Tibial nerve (tissue), 4 donors: ENCODE measurements at regions not wholly inside any gene's neighbourhood (a gene's known extent, or its start where the extent isn't known, plus 50 kb on each side); places are given as distances from the start of the nearest gene placed in this dataset.
"Not testable (repeated sequence)": the region's sequence is repeated elsewhere in the genome, so short reads cannot be mapped to it uniquely, and the experiment has no call there.

ENCODE experiments used
- DNase-seq, 2 donors: peaks; one replicate each; pipeline ENCODE4 v3.0.0-alpha.2; 2019; ENCODE audit warnings: low spot score in 2 of 2
- H3K27ac ChIP-seq, 4 donors: fragments of 200-600 bp; sonication (generic) in 3 of 4; one replicate each; pipeline ENCODE4 v1.5.1; 2017 to 2019; ENCODE audit warnings: mild to moderate bottlenecking in 1 of 4
- H3K27me3 ChIP-seq, 2 donors: fragments of 200-600 bp; sonication (generic) in 1 of 2; one replicate each; pipeline versions ENCODE4 v1.5.1 to v1.6.0; 2017 to 2019
- H3K36me3 ChIP-seq, 3 donors: fragments of 200-600 bp; sonication (generic); one replicate each; pipeline ENCODE4 v1.5.1; 2018 to 2019
- H3K4me1 ChIP-seq, 4 donors: fragments of 200-600 bp; sonication (generic) in 3 of 4; one replicate each; pipeline ENCODE4 v1.5.1; 2017 to 2019
- H3K4me3 ChIP-seq, 4 donors: fragments of 200-600 bp; sonication (generic) in 3 of 4; one replicate each; pipeline ENCODE4 v1.5.1; 2017 to 2019; ENCODE audit warnings: mild to moderate bottlenecking in 1 of 4, moderate library complexity in 1 of 4
- H3K9me3 ChIP-seq, 4 donors: fragments of 200-600 bp; sonication (generic) in 3 of 4; one replicate each; pipeline ENCODE4 v1.5.1; 2017 to 2019
- EP300 ChIP-seq, 2 donors: sonication (generic); formaldehyde crosslinking; IDR thresholded peaks; one replicate each; pipeline ENCODE4 v1.6.1; 2017; ENCODE audit warnings: antibody characterized with exemption in 2 of 2, mild to moderate bottlenecking in 1 of 2
- POLR2A ChIP-seq, 2 donors: fragments of 450-650 bp; IDR thresholded peaks; one replicate each; pipeline ENCODE4 v1.6.1; 2017; ENCODE audit warnings: antibody characterized with exemption in 2 of 2, mild to moderate bottlenecking in 2 of 2, moderate library complexity in 2 of 2
- WGBS, 2 donors: methylation state at CpG; one replicate each; pipeline ENCODE4 v1.1.5; 2018; 5-methylcytosine and 5-hydroxymethylcytosine counted together
- TF ChIP-seq, protein P1 (sequence below), 5 experiments: fragments of 200-600 bp in 3 of 5; fragments of 450-650 bp in 2 of 5; sonication (generic) in 3 of 5; IDR thresholded peaks; one replicate each; pipeline ENCODE4 v1.5.1; 2016 to 2019; ENCODE audit warnings: antibody characterized with exemption in 5 of 5, mild to moderate bottlenecking in 3 of 5, moderate library complexity in 2 of 5

- Histone ChIP-seq H3K4me1 (no peaks in the 10 kb centered on the region), H3K27me3 (no peaks in the 10 kb centered on the region), H3K27ac (no peak overlapping the region), H3K4me3 (no peak overlapping the region), H3K9me3 (no peaks in the 10 kb centered on the region), H3K36me3 (no peaks in the 10 kb centered on the region)
- DNase-seq, result no peak
- no peak for TF ChIP-seq POLR2A (IDR thresholded peaks at IDR 0.05)
- TF ChIP-seq, protein P1, sequence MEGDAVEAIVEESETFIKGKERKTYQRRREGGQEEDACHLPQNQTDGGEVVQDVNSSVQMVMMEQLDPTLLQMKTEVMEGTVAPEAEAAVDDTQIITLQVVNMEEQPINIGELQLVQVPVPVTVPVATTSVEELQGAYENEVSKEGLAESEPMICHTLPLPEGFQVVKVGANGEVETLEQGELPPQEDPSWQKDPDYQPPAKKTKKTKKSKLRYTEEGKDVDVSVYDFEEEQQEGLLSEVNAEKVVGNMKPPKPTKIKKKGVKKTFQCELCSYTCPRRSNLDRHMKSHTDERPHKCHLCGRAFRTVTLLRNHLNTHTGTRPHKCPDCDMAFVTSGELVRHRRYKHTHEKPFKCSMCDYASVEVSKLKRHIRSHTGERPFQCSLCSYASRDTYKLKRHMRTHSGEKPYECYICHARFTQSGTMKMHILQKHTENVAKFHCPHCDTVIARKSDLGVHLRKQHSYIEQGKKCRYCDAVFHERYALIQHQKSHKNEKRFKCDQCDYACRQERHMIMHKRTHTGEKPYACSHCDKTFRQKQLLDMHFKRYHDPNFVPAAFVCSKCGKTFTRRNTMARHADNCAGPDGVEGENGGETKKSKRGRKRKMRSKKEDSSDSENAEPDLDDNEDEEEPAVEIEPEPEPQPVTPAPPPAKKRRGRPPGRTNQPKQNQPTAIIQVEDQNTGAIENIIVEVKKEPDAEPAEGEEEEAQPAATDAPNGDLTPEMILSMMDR (IDR thresholded peaks at IDR 0.05), result no peak
- no peak for TF ChIP-seq EP300 (IDR thresholded peaks at IDR 0.05)
- 86 to 92% methylated on average over 5 of the region's 5 CpGs for WGBS, 2 donors
Observed at GRCh38 chr6:11943060-11943459, 69.1 kb upstream of the HIVEP1 start.

GRCh38 chr6:11942185-11942864, 69.8 kb upstream of the HIVEP1 start:
- no peaks in the 10 kb centered on the region for H3K4me1 ChIP-seq
- DNase-seq, result no peak
- no peaks in the 10 kb centered on the region for H3K36me3 ChIP-seq
- no peaks in the 10 kb centered on the region for H3K9me3 ChIP-seq
- H3K27me3 ChIP-seq, result no peaks in the 10 kb centered on the region
- WGBS, 2 donors, result 81 to 90% methylated on average over 4 of the region's 4 CpGs
- H3K27ac ChIP-seq, result no peak overlapping the region
- TF ChIP-seq, protein P1 (IDR thresholded peaks at IDR 0.05), result no peak
- TF ChIP-seq EP300 (IDR thresholded peaks at IDR 0.05) (no peak), POLR2A (IDR thresholded peaks at IDR 0.05) (no peak)
- H3K4me3 ChIP-seq, result no peak overlapping the region

- not testable (repeated sequence) for H3K27ac ChIP-seq, DNase-seq, H3K4me3 ChIP-seq, H3K36me3 ChIP-seq, H3K4me1 ChIP-seq, H3K9me3 ChIP-seq, H3K27me3 ChIP-seq
- 89 to 93% methylated on average over 8 of the region's 8 CpGs for WGBS, 2 donors
Observed at GRCh38 chr6:11940532-11941166, 71.5 kb upstream of the HIVEP1 start.

DNA sequence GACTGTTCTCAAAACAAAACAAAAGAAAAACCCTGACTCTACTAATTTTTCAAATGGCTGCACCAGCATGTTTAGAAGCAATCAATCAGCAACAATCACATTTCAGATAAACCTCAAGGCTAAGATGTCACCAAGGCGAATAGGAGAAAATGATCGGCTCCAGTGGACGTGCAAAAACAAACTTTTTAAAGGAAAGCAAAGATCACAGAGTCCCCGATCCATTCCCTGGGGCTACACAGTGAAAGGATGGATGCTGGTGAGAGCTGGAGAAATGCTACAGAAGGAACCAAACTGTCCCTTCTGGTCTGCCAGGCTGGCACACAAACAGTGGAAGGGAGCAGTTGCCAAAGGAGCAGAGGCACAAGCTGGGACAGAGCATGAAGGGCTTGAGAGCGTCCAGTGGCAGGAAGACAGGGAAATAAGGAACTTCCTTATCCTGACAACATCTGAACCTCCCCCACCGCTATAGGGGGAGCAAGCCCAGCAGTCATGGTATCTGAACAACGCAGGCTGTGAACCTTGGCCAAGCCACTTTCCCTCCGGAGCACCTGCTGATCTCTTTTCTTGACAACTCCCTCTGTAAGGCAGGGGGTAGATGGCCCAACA, 73.7 kb upstream of the HIVEP1 start:
- H3K4me3 ChIP-seq, result no peak overlapping the region
- no peak overlapping the region for H3K27ac ChIP-seq
- WGBS, 2 donors, result 28 to 38% methylated on average over 8 of the region's 8 CpGs

DNA sequence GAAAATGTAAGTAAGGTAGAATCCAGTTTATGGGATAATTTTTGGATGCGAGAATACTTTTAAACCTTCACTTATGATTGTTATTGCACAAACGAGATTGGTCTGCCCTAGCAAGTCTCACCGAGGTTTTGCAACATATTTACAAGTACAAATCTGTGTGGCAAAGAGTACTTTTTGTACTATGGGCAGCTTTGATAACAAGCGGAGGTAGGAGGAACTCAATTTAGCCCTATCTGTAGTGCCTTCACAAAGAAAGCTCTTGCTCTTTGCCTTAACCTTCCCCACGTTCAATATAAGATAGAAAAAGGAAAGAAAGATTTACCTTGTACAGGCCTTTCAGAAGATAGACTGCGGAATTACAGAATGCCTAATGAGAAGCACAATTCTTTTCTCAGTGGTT, 77.5 kb upstream of the HIVEP1 start:
- no peak overlapping the region for H3K4me3 ChIP-seq
- DNase-seq, result no peak
- no peaks in the 10 kb centered on the region for H3K27me3 ChIP-seq
- no peaks in the 10 kb centered on the region for H3K9me3 ChIP-seq
- 74 to 88% methylated on average over 6 of the region's 6 CpGs for WGBS, 2 donors
- H3K27ac ChIP-seq, result no peak overlapping the region
- H3K4me1 ChIP-seq, result no peaks in the 10 kb centered on the region
- TF ChIP-seq, protein P1 (IDR thresholded peaks at IDR 0.05), result no peak
- no peak for TF ChIP-seq POLR2A (IDR thresholded peaks at IDR 0.05)
- TF ChIP-seq EP300 (IDR thresholded peaks at IDR 0.05), result no peak
- H3K36me3 ChIP-seq, result no peaks in the 10 kb centered on the region

More for the DNA sequence above, 73.7 kb upstream of the HIVEP1 start:
- H3K27me3 ChIP-seq, result no peaks in the 10 kb centered on the region
- H3K36me3 ChIP-seq, result no peaks in the 10 kb centered on the region
- H3K9me3 ChIP-seq, result no peaks in the 10 kb centered on the region
- H3K4me1 ChIP-seq, result no peaks in the 10 kb centered on the region
- TF ChIP-seq, protein P1 (IDR thresholded peaks at IDR 0.05), result no peak
- no peak for TF ChIP-seq EP300 (IDR thresholded peaks at IDR 0.05)
- no peak for TF ChIP-seq POLR2A (IDR thresholded peaks at IDR 0.05)
- no peak for DNase-seq

DNA sequence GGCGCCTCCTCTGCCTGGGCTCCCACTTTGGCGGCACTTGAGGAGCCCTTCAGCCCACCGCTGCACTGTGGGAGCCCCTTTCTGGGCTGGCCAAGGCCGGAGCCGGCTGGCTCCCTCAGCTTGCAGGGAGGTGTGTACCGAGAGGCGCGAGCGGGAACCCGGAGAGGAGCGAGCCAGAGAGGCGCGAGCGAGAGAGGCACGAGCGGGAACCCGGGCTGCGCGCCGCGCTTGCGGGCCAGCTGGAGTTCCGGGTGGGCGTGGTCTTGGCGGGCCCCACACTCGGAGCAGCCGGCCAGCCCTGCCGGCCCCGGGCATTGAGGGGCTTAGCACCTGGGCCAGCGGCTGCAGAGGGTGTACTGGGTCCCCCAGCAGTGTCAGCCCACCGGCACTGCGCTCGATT, 79.2 kb upstream of the HIVEP1 start:
- DNase-seq, H3K27ac ChIP-seq: not testable (repeated sequence)
- WGBS, 2 donors, result 93 to 95% methylated on average over 27 to 32 of the region's 33 CpGs

More for the DNA sequence above, 79.2 kb upstream of the HIVEP1 start:
- not testable (repeated sequence) for H3K27me3 ChIP-seq, H3K36me3 ChIP-seq, H3K4me3 ChIP-seq, H3K9me3 ChIP-seq, H3K4me1 ChIP-seq
